Stimulated activated CD4-positive, alpha-beta T cell treated with anti-CD3 and anti-CD28 coated beads, Interleukin-12 subunit alpha, Interleukin-12 subunit beta, amount 100 ng/mL, for 4 hours (primary cell): ENCODE measurements at regions not wholly inside any gene's neighbourhood (a gene's known extent, or its start where the extent isn't known, plus 50 kb on each side); places are given as distances from the start of the nearest gene placed in this dataset.
"Not testable (repeated sequence)": the region's sequence is repeated elsewhere in the genome, so short reads cannot be mapped to it uniquely, and the experiment has no call there.

Source experiments
- DNase-seq: peaks from one replicate; pipeline ENCODE4 v3.0.0-alpha.2; 2020

DNA sequence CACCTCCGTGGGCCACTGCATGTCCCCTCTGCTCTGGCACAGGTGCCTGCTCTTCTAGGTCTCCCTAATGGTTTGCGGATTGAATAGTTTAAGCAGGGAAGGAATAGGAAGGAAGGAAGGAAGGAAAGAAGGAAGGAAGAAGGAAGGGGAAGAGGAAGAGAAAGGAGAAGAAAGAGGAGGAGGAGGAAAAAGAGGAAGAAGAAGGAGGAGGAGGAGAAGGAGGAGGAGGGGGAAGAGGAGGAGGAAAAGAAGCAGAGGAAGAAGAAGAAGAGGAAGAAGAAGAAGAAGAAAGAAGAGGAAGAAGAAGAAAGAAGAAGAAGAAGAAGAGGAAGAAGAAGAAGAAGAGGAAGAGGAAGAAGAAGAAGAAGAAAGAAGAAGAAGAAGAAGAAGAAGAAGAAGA is 376.8 kb upstream of the PODXL start:
- not testable (repeated sequence) for DNase-seq

DNA sequence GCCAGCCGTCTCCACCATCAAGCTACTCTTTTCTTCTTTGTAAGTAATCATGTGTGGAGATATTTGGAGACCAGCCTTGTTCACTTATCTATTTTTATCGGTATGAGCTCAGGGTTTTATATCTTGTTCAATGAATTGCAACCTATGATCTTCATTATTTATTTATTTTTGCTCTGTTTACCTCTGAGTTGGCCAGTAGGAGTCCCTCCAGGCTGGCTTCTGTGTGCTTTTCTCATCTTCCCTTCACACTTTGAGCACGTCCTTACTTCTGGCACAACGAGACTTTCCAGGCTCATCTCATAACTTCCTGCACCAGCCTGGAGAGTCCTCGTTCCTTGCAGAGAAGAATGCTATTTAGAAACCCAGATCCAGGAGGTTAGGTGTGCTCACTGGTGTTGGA is 375.8 kb upstream of the PODXL start:
- DNase-seq, result no peak

DNA sequence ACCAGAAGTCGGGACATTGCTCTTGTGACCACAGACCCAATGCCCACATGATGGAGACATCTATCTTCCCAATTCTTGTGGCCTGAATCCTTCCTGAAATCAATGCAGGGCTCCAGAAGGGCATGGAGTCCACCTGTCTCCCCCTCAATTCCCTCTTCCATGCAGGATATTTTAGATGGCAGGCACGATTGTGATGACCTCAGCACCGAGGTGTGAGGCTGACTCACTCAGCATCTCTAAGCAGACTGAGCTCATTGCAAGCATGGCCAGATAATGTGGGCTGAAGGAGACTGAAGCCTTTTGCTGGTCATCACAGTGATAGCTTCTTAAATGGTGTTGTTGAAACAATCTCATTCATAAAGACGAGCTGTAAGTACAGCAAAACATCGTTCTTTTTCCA is 374.9 kb upstream of the PODXL start:
- no peak for DNase-seq

DNA sequence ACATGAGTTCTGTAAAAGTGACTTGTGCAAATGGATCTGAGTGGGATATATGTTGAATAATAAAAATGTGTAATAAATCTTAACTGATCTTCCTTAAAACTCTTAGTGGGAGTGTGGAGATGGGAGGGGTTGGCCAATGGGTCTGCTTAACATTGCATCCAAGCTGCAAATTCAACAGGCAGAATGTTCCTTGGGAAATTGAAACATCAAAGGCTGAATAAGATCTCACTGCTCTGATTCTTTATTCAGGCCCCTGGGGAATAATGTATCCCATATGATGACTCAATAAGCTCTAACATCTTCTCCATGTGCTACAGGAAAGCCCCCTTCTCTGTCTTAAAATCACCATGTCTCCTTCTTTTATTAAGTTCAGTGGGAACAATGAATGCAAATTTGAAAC is 373.2 kb upstream of the PODXL start:
- no peak for DNase-seq

DNA sequence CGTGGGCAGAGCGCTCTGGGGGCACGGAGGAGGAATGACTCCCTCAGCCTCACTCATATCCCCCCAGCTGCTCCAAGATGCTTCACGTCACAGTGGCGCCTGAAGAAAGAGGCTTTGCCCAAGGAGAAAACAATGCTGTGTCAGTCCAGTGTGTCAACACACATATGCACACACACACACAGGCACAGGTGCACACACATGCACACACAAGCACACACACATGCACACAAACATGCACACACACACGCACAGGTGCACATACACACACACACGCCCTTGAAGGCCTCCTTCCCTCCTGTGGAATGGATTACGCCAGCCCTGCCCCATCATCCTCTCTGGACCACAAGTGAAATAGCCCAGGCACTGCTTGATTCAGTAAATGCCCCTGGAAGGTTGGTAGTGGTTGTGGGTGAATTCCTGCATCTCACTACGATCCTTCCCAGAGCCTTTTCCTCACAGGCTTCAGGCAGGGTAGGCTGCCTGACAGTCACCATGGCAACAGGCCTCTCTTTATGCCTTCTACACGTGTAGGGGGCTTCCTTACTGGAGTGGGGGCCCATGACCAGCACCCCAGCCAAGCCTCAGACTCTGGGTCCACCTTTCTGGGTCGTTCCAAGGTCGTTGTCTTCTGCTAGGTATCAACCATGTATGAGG is 371.5 kb upstream of the PODXL start:
- no peak for DNase-seq

DNA sequence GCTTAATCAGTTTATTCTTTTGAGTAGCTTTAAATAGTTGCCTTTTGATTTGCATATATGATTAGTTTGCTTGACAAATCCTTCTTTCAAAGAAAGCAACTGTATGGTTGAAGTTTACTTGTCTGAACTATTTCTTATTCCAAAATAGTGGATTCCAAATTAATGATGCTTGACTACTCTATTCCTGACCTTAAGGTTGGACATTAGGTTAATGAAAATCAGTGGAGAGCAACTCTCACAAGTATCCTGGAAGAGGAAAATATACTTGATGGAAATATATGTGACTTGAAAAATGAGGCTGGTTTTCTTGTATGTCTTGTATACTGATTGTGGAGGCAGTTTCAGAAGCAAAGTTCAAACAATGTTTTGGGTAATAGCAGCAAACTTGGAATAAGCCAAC is 369.2 kb upstream of the PODXL start:
- DNase-seq, result no peak

DNA sequence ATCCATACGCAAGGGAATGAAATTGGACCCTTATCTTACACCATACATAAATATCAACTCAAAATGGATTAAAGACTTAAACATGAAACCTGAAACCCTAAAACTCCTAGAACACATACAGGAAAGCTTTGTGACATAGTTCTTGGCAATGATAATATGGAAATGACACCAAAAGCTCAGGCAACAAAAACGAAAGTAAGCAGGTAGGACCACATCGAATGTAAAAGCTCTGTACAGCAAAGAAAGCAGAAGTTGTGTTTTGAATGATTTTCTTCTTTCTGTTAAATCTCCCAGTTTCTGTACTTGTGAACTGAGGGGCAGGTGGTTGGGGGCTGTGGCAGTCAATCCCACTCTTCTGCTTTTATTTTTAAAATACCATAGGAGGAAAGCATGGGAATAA is 368.4 kb upstream of the PODXL start:
- DNase-seq, result no peak

DNA sequence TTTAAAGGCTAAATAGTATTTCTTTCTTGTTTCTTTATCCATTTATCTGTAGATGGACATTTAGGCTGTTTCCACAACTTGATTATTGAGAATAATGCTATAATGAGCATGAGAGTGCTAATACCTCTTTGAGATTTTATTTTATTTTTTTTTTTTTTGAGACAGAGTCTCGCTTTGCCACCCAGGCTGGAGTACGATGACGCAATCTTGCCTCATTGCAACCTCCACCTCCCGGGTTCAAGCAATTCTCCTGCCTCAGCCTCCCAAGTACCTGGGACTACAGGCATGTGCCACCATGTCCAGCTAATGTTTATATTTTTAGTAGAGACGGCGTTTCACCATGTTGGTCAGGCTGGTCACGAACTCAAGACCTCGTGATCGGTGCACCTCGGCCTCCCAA is 366.5 kb upstream of the PODXL start:
- DNase-seq, result not testable (repeated sequence)

DNA sequence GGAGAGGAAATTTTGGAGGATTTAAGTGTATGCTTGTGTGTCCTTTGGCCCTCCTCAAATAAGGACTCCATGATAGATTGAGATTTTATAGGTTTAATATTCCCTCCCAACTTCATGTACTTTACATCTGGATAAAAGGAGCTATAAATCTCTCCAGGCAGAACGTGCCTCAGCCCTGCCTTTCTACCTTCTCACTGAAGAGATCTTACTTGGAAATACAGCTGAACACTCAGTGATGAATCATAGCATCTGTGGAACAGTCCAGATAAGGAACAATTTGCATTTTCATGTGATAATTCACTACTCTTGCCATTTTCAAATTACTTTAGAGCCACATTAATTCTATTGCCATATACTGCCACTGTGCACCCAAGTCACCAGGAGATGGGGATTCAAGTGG is 364.6 kb upstream of the PODXL start:
- DNase-seq, result no peak

DNA sequence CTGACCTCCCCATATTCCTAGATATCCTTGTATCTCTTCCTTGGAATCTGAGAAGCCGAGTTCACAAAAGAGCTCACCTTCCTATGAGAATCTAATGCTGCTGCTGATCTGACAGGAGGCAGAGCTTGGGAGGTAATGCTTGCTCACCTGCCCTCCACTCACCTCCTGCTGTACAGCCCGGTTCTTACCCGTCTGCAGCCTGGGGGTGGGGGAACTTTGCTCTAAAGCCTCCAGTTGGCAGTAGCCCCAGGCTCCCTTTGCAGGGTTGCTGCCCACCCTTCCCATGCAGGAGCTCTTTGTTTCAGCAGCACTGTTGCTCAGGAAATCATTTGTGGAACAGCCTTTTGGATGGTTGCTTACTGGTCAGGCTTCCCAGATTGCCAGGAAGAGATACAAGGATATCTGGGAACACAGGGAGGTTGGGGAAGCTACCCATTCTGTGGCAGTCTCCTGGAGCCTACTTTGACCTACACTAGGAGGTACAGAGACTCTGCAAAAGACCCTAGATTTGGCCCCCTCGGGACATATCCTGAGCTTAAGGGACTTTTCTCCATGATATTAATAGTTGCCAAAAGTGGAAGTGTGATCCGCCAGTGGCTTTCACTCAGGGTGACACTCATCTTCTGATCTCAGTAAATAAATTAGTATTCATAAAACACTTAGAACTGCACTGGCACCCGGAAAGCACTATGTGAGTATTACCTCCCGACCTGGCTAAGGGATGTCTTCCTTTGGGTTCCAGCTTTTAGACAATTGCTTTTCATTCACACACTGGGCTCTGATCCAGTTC is 363.7 kb upstream of the PODXL start:
- DNase-seq, result no peak

DNA sequence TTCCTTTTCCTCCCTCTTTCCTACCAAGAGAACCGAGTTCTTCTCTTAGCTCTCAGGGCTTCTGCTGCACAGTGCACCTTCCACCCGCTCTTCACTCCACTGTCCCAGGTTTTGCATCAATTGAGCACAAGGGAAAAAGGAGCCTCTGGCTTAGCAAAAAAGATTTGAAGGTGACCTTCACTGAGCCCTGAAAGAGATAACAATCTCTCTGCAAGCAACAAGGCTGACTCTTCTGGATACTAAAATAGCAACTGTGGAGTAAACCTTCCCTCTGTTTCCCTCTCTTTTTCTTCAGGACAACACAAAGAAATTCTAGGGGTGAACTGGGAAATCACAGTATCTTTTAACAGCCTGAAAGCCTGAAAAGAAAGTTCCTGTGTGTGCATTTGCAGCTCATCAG is 354.7 kb upstream of the PODXL start:
- no peak for DNase-seq

DNA sequence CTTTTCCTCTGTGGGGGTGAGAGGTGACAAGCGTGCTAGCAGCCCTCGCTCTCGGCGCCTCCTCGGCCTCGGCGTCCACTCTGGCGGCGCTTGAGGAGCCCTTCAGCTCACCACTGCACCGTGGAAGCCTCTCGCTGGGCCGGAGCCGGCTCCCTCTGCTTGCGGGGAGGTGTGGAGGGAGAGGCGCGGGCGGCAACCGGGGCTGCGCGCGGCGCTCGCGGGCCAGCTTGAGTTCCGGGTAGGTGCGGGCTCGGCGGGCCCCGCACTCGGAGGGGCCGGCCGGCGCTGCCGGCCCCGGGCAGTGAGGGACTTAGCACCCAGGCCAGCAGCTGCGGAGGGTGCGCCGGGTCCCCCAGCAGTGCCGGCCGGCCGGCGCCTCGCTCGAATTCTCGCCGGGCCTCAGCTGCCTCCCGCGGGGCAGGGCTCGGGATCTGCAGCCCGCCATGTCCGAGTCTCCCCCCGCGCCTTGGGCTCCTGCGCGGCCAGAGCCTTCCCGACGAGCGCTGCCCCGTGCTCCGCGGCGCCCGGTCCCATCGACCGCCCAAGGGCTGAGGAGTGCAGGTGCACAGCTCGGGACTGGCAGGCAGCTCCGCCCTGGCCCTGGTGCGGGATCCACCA is 352.8 kb upstream of the PODXL start:
- no peak for DNase-seq

DNA sequence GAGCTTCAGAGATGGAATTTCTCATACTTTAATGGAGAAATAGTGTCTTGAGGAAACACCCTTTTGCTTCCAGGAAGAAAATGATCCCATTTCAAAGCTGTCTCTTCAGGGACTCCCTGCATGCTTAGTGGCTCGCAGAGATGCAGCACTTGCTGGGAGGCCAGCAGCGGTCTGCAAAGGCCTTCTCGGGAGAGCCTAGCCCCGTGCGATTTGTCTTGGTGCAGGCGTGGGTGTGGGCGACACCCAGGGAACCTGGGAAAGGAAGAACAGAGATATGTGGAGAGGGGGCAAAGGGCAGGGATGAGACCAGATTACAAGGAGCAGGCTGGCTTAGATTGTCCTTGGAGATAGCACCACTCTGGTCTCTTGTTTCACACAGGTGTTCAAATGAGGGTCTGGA is 352.3 kb upstream of the PODXL start:
- DNase-seq, result no peak

DNA sequence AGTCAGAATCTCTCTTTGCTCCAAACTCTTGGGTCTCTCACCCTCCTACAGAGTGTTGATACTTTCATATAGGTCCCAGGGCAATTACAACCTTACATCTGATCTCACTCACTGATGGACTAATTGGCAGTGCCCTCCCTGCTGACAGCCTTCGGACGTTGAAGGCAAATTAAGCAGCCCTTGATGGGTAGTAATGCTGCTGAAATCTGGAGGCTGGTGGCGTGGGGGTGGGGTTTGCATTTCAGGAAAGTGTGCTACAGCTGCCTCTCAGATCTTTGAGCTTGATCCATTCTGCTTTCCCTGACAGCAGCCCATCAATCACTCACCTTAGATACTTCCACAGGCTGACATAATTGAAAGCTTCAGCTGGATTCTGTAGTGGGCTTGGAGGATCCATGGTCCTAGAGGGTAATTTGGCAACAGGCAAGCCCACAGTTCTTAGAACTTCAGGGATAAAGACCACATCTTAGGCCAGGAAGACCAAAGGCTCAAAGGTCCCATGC is 349.1 kb upstream of the PODXL start:
- DNase-seq, result no peak

DNA sequence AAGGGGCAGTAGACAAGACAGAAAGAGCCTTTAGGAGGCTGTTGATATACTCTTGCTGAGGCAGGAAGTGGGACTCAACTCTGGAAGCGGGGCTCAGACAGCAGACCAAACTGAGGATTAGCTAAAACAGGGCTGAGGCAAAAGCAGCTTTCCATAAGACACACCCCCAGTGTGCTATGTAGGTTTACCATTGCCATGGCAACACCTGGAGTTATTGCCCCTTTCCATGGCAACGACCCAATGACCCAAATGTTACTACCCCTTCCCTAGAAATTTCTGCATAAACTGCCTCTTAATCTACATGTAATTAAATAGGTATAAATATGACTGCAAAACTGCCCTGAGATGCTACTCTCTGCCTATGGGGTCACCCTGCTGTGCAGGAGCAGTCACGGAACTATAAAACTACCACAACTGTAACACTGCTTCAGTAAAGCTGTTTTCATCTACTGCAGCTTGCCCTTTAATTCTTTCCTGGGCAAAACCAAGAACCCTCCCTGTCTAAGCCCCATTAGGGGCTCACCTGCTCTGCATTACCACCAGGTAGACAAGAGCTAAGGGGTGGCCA is 348.4 kb upstream of the PODXL start:
- no peak for DNase-seq

DNA sequence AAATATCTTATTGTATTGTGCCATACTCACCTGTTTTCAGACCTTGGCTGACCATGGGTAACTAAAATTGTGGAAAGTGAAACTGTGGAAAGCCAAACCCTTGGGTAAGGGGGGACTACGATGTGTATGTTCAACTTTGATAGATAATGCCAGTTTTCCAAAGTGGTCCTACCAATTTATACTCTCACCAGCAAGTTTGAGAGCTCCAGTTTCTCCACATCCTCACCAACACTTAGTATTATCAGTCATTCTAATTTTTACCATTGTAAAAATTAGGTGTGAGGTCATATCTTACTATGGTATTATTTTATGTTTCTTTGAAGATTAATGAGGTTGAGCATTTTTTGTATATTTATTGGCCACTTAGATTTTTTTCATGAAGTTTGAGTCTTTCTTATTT is 346.9 kb upstream of the PODXL start:
- no peak for DNase-seq

DNA sequence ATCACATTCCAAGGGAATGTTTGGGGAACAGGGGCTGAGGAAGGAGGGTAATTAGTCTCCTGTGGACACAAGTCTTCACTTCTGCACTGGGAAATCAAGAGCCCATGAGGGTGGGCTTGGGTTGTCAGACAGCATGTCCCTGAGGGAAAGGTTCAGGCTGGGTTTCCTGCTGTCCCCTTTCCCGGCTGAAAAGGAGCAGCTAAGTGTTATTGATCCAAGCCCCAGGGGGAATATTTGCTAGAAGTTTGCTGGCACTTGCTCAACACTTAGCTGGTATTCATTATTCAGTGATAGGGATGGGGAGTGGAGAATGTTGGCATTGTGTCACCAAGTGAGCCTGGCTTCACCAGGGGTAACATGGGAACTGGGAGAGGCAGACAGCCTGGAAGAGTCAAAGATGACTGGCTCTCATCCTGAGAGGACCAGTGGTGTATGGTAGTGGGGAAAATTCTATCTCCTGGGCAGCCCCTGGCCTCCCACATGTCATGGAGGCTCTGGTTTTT is 344.4 kb upstream of the PODXL start:
- no peak for DNase-seq

DNA sequence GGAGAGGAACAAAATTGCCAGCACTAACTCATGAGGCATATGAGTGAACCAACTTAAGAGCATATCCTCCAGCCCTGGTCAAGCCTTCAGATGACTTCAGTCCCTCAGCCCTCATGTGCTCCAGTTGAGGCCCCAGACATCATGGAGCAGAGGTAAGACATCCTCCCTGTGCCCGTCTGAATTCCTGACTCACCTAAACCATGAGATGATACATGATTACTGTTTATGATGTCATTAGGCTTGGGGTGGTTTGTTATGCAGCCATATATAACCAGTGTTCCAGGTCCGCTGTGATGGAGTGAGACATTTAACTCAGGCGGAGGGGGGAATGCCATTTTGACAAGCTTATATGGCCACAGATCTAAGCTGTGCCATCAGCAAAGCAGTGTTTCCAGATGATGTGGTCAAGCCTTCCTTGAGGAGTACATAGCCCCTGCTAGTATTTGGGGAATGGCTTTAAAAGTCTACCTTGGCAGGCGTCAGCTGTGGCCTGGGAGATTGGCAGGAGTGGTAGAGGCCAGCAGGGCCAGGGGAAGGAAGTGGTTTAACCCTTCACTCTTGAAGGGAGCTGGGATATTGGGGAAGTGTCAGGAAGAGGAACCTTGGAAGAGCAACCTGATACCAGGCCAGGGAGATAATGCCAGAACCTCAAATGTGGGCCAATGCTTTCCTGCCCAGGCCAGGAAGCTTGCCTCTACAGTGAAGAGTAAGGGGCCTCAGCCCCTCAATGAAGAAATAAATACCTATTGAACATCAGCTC is 343.0 kb upstream of the PODXL start:
- DNase-seq, result no peak

DNA sequence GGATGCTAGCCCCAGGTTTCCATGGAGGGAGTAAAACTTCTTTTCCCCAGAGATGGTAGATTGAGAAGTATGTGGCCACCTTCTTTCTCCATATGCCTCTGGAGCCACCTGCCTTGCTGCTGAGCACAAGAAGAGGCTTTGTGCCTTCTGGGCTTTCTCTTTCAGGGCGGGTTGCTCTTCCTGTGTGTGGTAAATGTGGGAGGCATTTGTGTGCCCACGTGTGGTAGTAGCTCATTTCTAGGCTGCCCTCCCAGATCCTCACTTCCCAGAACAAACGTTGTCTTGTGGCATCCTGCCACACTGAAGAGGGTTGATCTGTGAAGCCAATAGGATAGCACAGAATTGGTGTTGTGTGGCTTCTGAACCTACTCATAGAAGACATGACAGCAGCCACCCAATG is 342.0 kb upstream of the PODXL start:
- DNase-seq, result no peak

DNA sequence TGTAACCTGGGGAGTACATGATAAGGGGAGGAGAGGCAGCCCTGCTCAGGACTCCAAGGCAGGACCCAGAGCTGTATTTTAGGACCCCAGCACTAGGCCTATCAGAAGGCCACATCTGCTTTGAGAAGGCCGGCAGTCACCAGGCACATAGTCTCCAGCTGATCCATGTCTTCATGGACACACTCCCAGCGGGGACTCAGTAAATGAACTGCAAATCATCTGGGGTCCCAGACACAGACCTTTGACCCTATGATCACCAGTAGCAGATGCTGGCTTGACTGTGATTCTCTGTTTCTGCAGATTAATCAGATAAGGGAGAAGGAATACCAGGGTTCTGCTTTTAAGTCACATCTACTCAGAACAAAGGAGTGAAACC is 341.4 kb upstream of the PODXL start:
- DNase-seq, result no peak

DNA sequence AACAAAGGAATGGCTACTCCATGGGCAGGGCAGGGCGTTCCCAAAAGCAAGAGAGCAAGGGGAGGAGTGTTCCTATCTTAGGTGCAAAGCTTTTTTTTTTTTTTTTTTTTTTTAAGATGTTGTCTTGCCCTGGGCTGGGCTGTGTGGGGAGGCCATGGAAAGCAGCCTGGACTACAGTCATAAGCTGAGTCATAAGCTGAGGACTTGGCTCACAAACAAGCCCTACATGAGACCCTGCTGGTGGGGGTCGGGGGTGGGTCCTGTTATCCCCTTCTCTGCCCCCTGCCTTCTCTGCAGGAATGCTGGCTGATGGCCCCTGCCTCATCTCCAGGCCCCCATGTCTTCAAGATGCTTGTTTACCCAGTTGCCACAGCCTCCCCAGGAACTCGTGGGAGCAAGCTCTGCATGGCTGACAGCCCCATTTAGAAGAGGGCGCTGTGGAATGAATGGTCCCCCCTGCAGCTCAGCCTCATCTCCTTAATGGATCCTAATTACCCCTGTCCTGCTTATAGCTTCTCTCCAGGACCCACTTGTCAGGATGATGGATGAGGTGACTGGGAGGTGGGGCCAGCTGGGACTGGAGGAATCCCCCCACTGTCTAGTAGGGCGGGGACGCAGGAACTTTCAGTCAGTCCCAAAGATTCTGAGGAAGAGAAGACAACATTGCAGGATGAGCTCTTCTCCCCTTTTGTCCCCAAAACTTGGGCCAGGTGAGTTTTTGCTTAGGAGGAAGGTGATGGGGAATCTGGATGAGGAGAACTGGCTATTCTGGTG is 340.8 kb upstream of the PODXL start:
- no peak for DNase-seq
